ENCODE measurements at regions not wholly inside any gene's neighbourhood (a gene's known extent, or its start where the extent isn't known, plus 50 kb on each side); places are given as distances from the start of the nearest gene placed in this dataset.

DNA sequence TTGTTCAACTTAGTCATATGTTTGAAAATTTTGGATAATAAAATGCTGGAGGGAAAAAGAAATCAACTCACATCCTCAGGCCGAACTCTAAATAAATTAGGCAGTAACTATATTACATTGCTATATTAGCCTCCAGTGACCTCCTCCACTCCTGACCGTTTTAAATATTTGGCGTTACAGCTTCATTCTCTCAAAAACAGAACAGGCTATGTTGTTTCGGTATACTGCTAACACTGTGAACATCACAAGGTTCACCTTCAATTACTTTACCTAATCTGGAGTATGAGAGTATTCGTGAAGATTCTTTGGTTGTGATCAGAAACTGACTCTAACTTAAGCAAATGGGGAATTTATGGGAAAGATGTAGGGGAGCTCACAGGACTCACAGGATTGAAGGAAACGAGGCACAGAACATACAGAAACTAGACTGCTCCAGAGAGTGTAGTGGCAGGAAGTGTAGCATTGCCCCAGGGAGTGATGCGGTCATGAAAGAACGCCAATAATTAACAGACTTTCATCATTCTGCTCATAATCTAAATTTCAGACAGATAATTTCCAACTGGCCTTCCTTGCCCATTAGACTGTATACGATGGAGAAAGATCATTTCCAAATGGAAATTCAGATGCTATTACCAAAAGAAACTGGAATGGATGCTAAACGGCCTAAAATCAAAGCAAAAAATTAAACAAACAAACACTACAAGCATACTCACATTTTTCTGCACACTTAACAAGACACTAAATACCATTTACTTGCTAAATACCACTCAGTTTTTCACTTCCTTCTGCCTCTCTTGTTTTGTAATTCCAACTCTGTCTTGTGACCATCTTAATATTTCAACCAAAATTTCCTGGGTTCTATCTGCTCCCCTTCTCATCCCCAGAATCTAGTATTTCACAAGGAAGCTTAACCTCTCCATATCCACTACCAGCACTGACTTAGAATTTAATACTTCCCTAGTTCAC, 110.1 kb upstream of the LPAR1 start:
- TF ChIP-seq, protein P1, sequence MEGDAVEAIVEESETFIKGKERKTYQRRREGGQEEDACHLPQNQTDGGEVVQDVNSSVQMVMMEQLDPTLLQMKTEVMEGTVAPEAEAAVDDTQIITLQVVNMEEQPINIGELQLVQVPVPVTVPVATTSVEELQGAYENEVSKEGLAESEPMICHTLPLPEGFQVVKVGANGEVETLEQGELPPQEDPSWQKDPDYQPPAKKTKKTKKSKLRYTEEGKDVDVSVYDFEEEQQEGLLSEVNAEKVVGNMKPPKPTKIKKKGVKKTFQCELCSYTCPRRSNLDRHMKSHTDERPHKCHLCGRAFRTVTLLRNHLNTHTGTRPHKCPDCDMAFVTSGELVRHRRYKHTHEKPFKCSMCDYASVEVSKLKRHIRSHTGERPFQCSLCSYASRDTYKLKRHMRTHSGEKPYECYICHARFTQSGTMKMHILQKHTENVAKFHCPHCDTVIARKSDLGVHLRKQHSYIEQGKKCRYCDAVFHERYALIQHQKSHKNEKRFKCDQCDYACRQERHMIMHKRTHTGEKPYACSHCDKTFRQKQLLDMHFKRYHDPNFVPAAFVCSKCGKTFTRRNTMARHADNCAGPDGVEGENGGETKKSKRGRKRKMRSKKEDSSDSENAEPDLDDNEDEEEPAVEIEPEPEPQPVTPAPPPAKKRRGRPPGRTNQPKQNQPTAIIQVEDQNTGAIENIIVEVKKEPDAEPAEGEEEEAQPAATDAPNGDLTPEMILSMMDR (IDR thresholded peaks at IDR 0.05; ENCODE audit: insufficient read depth, low read depth, low read length) = no peak
- TF ChIP-seq EZH2 (IDR thresholded peaks at IDR 0.05; ENCODE audit: insufficient read depth, low read length) = no peak
